Mammary epithelial cell (primary cell): ENCODE measurements at regions not wholly inside any gene's neighbourhood (a gene's known extent, or its start where the extent isn't known, plus 50 kb on each side); places are given as distances from the start of the nearest gene placed in this dataset.

ENCODE experiments used
- EZH2 ChIP-seq: IDR thresholded peaks from 2 replicates; pipeline ENCODE4 v1.6.1; 2012; ENCODE audit warnings: low read length, inconsistent platforms, borderline replicate concordance
- TF ChIP-seq, protein P1 (sequence below), 2 donors: IDR thresholded peaks in 1 of 2; conservative IDR thresholded peaks in 1 of 2; 2 replicates each; pipeline ENCODE4 v1.5.1; 2011 to 2012; ENCODE audit warnings: inconsistent platforms in 2 of 2, low read length in 2 of 2, mild to moderate bottlenecking in 2 of 2, control low read depth in 1 of 2, low read depth in 1 of 2; ENCODE audit not compliant: insufficient read depth in 1 of 2; ENCODE audit errors: extremely low read depth in 1 of 2

DNA sequence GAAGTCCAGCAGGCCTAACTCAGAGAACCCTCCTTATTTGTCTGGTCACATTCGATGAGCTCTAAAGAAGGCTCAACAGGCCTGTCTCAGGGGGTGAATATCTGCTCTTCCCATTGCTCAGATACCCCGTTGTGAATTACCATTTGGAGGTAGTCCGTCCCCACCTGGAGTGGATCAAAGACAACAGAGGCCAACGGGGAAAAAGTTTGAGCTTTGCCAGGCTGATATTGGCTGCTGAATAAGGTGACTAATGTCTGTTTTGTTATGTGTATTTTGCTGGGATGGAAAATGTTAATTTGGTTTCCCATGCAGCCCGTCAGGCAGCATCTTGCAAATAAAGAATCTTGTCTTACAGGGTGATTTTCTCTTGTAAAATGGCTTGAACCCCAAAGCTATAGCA, 69.2 kb upstream of the EPS8L3 start:
- TF ChIP-seq, protein P1, sequence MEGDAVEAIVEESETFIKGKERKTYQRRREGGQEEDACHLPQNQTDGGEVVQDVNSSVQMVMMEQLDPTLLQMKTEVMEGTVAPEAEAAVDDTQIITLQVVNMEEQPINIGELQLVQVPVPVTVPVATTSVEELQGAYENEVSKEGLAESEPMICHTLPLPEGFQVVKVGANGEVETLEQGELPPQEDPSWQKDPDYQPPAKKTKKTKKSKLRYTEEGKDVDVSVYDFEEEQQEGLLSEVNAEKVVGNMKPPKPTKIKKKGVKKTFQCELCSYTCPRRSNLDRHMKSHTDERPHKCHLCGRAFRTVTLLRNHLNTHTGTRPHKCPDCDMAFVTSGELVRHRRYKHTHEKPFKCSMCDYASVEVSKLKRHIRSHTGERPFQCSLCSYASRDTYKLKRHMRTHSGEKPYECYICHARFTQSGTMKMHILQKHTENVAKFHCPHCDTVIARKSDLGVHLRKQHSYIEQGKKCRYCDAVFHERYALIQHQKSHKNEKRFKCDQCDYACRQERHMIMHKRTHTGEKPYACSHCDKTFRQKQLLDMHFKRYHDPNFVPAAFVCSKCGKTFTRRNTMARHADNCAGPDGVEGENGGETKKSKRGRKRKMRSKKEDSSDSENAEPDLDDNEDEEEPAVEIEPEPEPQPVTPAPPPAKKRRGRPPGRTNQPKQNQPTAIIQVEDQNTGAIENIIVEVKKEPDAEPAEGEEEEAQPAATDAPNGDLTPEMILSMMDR (conservative IDR thresholded peaks at IDR 0.05 in 1 of 2, IDR thresholded peaks at IDR 0.05 in 1 of 2; ENCODE audit: extremely low read depth in 1 of 2, insufficient read depth in 1 of 2, low read depth in 1 of 2, low read length in 2 of 2) = no peak
- no peak for TF ChIP-seq EZH2
